K562 (cell line): ENCODE measurements at regions not wholly inside any gene's neighbourhood (a gene's known extent, or its start where the extent isn't known, plus 50 kb on each side); places are given as distances from the start of the nearest gene placed in this dataset.

Experiments used
- CHD7 ChIP-seq: fragments of 200-600 bp; sonication (generic); IDR thresholded peaks from one replicate; pipeline ENCODE4 v1.6.1; 2012; ENCODE audit warnings: mild to moderate bottlenecking, low read depth, low read length, inconsistent platforms
- ILF3 ChIP-seq: fragments of 450-650 bp; IDR thresholded peaks from 2 replicates; pipeline ENCODE4 v1.6.1; 2018; ENCODE audit warnings: antibody characterized with exemption, mild to moderate bottlenecking, moderate library complexity, borderline replicate concordance
- MAFK ChIP-seq: IDR thresholded peaks from 2 replicates; pipeline ENCODE4 v1.6.1; 2011; ENCODE audit warnings: low read length, improper control_type of control experiment
- NCOA2 ChIP-seq, 2 experiments: fragments of 450-650 bp; IDR thresholded peaks; 2 replicates each; pipeline ENCODE4 v1.6.1; 2018; ENCODE audit warnings: mild to moderate bottlenecking in 2 of 2, moderate library complexity in 1 of 2; ENCODE audit not compliant: partially characterized antibody in 2 of 2
- RERE ChIP-seq: sonication (generic); formaldehyde crosslinking; IDR thresholded peaks from 2 replicates; pipeline ENCODE4 v1.8.0; 2023; ENCODE audit warnings: missing genetic modification reagents, mild to moderate bottlenecking, borderline replicate concordance
- TAF1 ChIP-seq: IDR thresholded peaks from 2 replicates; pipeline ENCODE4 v1.6.1; 2011; ENCODE audit warnings: mild to moderate bottlenecking, low read length, moderate library complexity; ENCODE audit not compliant: insufficient read depth, control insufficient read depth, severe bottlenecking; ENCODE audit errors: extremely low read depth
- ZNF277 ChIP-seq: fragments of 250-450 bp; sonication (Bioruptor Pico); IDR thresholded peaks from 2 replicates; pipeline ENCODE4 v1.8.0; 2022; ENCODE audit warnings: inconsistent platforms, mild to moderate bottlenecking, moderate library complexity, borderline replicate concordance

GRCh38 chr1:115565791-115566190 lies 76.0 kb upstream of the VANGL1 start (continued):
- TF ChIP-seq CHD7 (no peak), RERE (CRISPR knock-in tag) (no peak), ILF3 (no peak), ZNF277 (CRISPR knock-in tag) (no peak), TAF1 (no peak), MAFK (peak; percentile 60; the same call in 1 of the 2 replicates), NCOA2 (IDR thresholded peaks at IDR 0.05; ENCODE audit: partially characterized antibody in 2 of 2) (no peak)
